ENCODE measurements at regions not wholly inside any gene's neighbourhood (a gene's known extent, or its start where the extent isn't known, plus 50 kb on each side); places are given as distances from the start of the nearest gene placed in this dataset.

- DNase-seq = no peak
These were observed 265.3 kb upstream of the TGFBR2 start for GRCh38 chr3:30341079-30341478.

- no peak for DNase-seq
These were observed 264.6 kb upstream of the TGFBR2 start for GRCh38 chr3:30341851-30342250.

GRCh38 chr3:30342318-30343060 is 263.9 kb upstream of the TGFBR2 start:
- no peak for DNase-seq

GRCh38 chr3:30343067-30343831 is 263.2 kb upstream of the TGFBR2 start:
- DNase-seq = no peak

- DNase-seq = no peak
These were observed 262.5 kb upstream of the TGFBR2 start for GRCh38 chr3:30343861-30344260.

GRCh38 chr3:30344288-30344687 is 262.1 kb upstream of the TGFBR2 start:
- DNase-seq = no peak

GRCh38 chr3:30346933-30347320 is 259.5 kb upstream of the TGFBR2 start:
- no peak for DNase-seq

GRCh38 chr3:30347679-30348216 is 258.7 kb upstream of the TGFBR2 start:
- no peak for DNase-seq

GRCh38 chr3:30349507-30349906 is 256.9 kb upstream of the TGFBR2 start:
- DNase-seq = no peak

GRCh38 chr3:30350011-30350410 is 256.4 kb upstream of the TGFBR2 start:
- no peak for DNase-seq

- DNase-seq = no peak
These were observed 255.5 kb upstream of the TGFBR2 start for GRCh38 chr3:30350901-30351300.

- DNase-seq = no peak
These were observed 253.7 kb upstream of the TGFBR2 start for GRCh38 chr3:30352410-30353318.

GRCh38 chr3:30353711-30354467 is 252.5 kb upstream of the TGFBR2 start:
- no peak for DNase-seq

- no peak for DNase-seq
These were observed 251.9 kb upstream of the TGFBR2 start for GRCh38 chr3:30354513-30354912.

- DNase-seq = peak; percentile 83
These were observed 251.4 kb upstream of the TGFBR2 start for GRCh38 chr3:30354972-30355371.

GRCh38 chr3:30355622-30356021 is 250.8 kb upstream of the TGFBR2 start:
- DNase-seq = no peak

- DNase-seq = no peak
These were observed 249.3 kb upstream of the TGFBR2 start for GRCh38 chr3:30356866-30357753.

- no peak for DNase-seq
These were observed 248.5 kb upstream of the TGFBR2 start for GRCh38 chr3:30357897-30358296.

- no peak for DNase-seq
These were observed 247.5 kb upstream of the TGFBR2 start for GRCh38 chr3:30358871-30359270.

- DNase-seq = no peak
These were observed 237.4 kb upstream of the TGFBR2 start for GRCh38 chr3:30368978-30369377.

- no peak for DNase-seq
These were observed 235.6 kb upstream of the TGFBR2 start for GRCh38 chr3:30370681-30371271.

All from NCI-H1105 (cell line).